GM21381 (cell line): ENCODE measurements at regions not wholly inside any gene's neighbourhood (a gene's known extent, or its start where the extent isn't known, plus 50 kb on each side); places are given as distances from the start of the nearest gene placed in this dataset.
"Not testable (repeated sequence)": the region's sequence is repeated elsewhere in the genome, so short reads cannot be mapped to it uniquely, and the experiment has no call there.

ENCODE experiments used
- ATAC-seq: cut with Tn5 transposase; IDR thresholded peaks from one replicate; pipeline ENCODE4 v1.9.1; 2021; ENCODE audit warnings: mild to moderate bottlenecking, moderate library complexity; ENCODE audit not compliant: unreplicated experiment

GRCh38 chr11:130550150-130550549 is 101.7 kb downstream of the ADAMTS15 start:
- no peak for ATAC-seq

- ATAC-seq: no peak
Observed at GRCh38 chr11:130550984-130551383, 102.5 kb downstream of the ADAMTS15 start.

- ATAC-seq: no peak
Observed at GRCh38 chr11:130551388-130551787, 102.9 kb downstream of the ADAMTS15 start.

- no peak for ATAC-seq
Observed at GRCh38 chr11:130553306-130553705, 104.9 kb downstream of the ADAMTS15 start.

- ATAC-seq: no peak
Observed at GRCh38 chr11:130554241-130555055, 106.0 kb downstream of the ADAMTS15 start.

- ATAC-seq: no peak
Observed at GRCh38 chr11:130555251-130555841, 106.9 kb downstream of the ADAMTS15 start.

- no peak for ATAC-seq
Observed at GRCh38 chr11:130560000-130560780, 111.7 kb downstream of the ADAMTS15 start.

GRCh38 chr11:130560781-130561109 is 112.3 kb downstream of the ADAMTS15 start:
- ATAC-seq: no peak

GRCh38 chr11:130561441-130561881 is 113.0 kb downstream of the ADAMTS15 start:
- ATAC-seq: no peak

GRCh38 chr11:130562549-130562948 is 114.1 kb downstream of the ADAMTS15 start:
- ATAC-seq: no peak

GRCh38 chr11:130566360-130566759 is 117.9 kb downstream of the ADAMTS15 start:
- ATAC-seq: not testable (repeated sequence)

- no peak for ATAC-seq
Observed at GRCh38 chr11:130571519-130571918, 123.1 kb downstream of the ADAMTS15 start.

- ATAC-seq: no peak
Observed at GRCh38 chr11:130571947-130572584, 123.6 kb downstream of the ADAMTS15 start.

GRCh38 chr11:130573767-130574166 is 125.3 kb downstream of the ADAMTS15 start:
- no peak for ATAC-seq

GRCh38 chr11:130574740-130575139 is 126.3 kb downstream of the ADAMTS15 start:
- no peak for ATAC-seq

- ATAC-seq: no peak
Observed at GRCh38 chr11:130576146-130576545, 127.7 kb downstream of the ADAMTS15 start.

GRCh38 chr11:130578738-130579368 is 130.4 kb downstream of the ADAMTS15 start:
- ATAC-seq: no peak

- ATAC-seq: no peak
Observed at GRCh38 chr11:130580372-130580771, 131.9 kb downstream of the ADAMTS15 start.

- no peak for ATAC-seq
Observed at GRCh38 chr11:130580891-130581492, 132.5 kb downstream of the ADAMTS15 start.

GRCh38 chr11:130581646-130582045 is 133.2 kb downstream of the ADAMTS15 start:
- ATAC-seq: no peak
